IPS-NIHi7 (cell line): ENCODE measurements at regions not wholly inside any gene's neighbourhood (a gene's known extent, or its start where the extent isn't known, plus 50 kb on each side); places are given as distances from the start of the nearest gene placed in this dataset.
"Not testable (repeated sequence)": the region's sequence is repeated elsewhere in the genome, so short reads cannot be mapped to it uniquely, and the experiment has no call there.

ENCODE experiments used
- DNase-seq: peaks from one replicate; pipeline ENCODE4 v3.0.0; 2012; ENCODE audit warnings: mixed read lengths; ENCODE audit errors: extremely low spot score

GRCh38 chr14:28102001-28102400, 664.6 kb upstream of the FOXG1 start:
- DNase-seq = no peak

GRCh38 chr14:28102814-28103213, 663.8 kb upstream of the FOXG1 start:
- DNase-seq = no peak

DNA sequence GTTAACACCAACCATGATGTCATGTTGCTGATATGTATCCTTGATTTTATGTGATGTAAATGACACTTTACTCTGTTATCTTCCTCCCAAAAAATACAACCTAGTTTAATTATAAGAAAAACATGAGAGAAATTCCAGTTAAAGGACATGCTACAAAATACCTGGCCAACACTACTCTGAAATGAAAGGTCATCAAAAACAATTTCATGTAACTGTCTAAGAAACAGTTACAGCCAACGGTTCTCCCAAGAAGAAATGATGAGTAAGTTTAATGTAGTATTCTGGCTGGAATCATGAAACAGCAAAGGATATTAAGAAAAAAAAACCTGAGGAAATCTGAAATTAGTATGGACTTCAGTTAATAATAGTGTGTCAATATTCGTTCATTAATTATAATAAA, 653.3 kb upstream of the FOXG1 start:
- DNase-seq = no peak

- no peak for DNase-seq
These were observed 649.9 kb upstream of the FOXG1 start for GRCh38 chr14:28116716-28117115.

GRCh38 chr14:28119849-28120248, 646.7 kb upstream of the FOXG1 start:
- DNase-seq = no peak

DNA sequence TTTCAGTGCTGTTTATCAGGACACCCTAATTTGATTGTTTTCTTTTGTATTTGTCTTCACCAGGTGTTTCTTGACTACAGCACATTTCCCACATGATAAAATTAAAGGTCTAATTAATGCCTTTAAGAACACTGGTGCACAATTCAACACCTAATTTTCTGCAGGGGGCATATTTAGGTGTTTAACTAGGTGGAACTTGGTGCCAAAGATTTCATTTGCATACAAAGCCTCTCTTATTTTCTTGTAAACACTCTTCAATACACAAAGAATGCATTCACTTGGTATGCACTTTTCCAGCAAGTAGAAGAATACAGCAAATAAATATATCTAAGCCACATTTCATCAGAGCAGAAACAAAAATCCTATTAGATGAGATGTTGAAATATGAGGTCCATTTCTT, 646.2 kb upstream of the FOXG1 start:
- no peak for DNase-seq

DNA sequence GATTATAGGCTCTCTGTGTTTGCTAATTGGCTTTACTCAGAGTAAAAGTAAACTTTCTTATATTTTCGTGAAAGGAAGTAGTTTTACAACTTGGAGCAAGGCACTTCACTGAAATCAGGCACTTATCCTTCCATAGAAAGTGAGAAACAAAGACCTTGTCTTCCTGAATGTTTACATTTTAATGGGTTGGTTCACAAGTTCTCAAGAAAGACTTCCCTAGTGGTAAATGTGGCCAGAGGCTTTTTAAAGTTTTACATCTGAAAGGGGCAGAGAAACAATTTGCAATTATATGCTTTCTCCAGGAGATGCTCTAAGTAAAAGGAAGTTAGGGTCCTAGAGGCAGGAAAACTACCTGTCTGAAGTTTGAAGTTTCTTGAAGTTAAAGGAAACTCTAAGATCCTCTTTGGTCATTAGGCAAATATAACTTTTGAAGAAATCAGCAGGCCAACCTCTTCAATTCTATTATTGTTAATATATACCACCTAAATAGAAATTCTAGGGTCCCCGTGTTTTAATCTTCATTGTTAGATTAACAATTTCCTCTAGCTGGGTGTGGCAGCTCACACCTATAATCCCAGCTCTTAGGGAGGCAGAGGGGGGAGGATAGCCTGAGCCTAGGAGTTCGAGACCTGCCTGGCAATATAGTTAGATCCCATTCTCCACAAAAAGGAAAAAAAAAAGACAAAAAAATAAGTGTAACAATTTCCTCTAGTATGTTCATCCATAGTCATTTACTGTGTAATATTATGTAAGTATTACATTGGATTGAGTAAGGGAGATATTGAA, 644.9 kb upstream of the FOXG1 start:
- DNase-seq = no peak

DNA sequence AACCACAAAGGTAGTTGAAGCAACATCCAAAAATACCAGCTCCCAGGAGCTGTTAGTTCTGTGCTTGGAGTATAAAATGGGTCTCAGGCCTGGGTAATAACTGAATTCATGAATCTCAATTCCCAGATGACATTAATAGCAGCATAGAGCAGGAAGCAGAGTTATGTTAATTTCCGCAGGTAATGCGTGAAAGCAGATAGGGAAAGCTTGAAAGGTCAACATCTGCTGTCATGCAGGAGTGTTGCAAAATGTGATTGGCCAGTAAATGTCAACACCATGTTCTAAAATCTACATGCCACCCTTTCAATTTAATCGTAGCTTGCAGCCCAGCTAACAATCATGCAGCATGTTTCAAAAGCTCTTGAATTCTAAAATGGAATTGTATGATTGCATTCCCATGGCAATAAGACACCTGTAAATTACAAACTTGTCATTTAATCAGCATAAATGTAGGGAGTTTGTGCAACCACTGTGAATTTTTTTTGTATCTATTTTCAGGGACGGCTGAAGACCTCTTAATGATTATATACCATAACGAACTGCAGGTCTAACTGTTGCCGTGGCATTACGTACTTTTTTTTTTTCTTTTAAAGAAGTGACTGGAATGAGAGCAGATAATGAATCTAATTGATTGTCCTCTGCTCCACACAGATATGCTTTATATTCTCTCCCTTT, 635.8 kb upstream of the FOXG1 start:
- DNase-seq = no peak

DNA sequence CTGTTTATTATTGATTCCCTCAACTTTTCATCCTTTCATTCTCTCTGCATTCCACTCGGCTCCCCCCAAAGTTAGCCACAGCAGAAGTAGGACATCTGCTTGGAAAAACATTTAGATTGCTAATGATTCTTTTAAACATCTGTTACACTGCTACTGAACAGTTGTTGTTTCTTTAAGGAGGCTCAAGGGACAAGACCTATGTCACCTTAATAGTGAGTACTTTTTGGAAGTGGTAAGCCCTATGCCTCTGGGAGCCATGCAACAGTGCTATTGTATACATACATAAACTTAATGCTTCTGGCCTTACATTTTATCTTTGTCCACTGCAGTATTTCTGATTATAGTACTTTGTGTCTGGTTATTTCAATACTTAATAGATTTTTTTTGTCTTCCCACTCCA, 628.2 kb upstream of the FOXG1 start:
- no peak for DNase-seq

GRCh38 chr14:28141662-28142061, 624.9 kb upstream of the FOXG1 start:
- DNase-seq = no peak

- DNase-seq = no peak
These were observed 624.1 kb upstream of the FOXG1 start for GRCh38 chr14:28142400-28143015.

GRCh38 chr14:28143316-28143715, 623.3 kb upstream of the FOXG1 start:
- no peak for DNase-seq

DNA sequence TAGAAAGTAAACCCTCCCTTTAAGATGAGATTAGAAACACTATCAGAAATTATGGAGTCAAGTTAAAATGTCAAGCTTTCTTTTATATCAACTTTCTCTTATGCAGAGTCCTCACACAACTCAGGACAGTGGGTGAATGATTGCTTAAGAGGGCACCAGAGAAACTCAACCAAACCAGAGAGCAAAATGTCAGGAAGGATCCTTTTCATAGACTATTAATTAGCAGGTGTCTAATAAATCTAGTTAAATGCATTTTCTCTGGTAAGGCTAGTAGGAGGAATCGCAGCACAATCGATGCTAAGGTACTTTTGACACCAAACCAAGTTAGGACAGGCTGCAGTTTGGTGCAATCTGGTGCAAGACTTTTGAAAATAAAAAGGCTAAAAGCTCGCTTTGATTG, 614.7 kb upstream of the FOXG1 start:
- no peak for DNase-seq

GRCh38 chr14:28152453-28153044, 614.0 kb upstream of the FOXG1 start:
- DNase-seq = no peak

DNA sequence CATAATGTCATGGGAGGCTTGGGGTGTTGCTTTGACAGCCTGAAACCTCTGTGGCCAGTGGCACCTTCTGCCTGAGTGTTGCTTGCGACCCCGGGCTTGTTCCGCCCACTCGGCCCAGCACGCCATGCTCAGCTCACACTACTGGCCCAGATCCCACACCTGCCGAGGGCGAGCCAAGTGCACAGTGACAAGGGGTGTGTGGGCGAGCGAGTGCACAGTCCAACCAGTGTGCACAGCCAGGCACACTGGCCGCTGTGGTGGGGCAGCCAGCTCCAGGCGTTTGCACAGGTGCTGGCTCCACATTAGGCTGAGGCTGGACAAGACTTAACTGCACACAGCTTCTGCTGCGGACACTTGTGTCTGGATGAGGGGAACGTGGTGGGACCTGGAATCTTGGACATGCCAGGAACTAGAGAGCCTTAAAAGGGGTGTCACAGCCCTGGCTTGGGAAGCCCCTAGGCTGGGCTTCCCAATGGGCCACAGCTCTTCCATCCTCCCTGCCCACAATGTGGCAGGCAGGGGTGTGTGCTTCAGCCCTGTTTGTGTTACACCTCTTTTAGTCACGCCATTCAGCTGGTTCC, 609.2 kb upstream of the FOXG1 start:
- no peak for DNase-seq

DNA sequence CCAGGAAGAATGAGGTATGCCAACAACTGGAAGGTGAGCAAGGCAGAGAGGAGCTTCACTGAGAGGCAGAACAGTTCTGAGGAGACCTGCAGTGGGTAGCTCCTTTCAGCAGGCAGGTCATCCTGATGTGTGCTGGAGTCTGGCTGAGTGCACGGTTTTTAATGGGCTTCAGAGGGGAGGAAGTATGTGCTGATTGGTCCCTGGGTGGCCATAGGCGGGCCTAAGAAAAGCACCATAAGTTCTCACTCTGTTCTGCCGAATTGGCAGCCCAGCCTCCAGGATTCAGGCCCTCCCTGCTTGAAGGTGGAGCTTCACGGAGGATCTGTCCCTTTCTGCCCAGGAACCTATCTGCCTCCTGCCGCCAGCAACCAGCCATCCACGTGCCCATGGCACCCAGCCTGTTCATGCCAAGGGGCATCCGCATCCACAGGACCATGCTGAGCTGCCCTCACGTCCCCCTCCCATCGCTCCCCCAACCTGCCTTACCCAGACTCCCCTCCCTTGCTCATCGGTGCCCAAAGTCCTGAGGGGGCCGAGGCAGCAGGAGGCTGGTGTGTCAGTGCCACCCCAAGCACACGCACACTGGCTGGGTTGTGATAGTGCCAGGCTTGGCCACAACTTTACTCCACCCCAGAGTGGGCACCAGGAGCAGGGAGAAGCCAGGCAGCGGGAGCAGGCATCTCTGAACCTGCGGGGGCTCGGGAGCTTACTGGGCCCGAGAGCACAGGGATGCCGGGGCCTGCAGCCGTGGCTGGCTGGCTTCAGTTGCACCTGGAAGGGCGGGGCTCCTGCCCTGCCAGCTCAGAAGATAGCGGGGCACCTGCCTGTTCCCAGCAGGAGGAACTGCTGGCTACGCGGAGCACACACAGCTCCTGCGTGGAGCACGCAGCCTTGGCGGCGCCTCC, 608.4 kb upstream of the FOXG1 start:
- DNase-seq = no peak

- DNase-seq = no peak
These were observed 605.5 kb upstream of the FOXG1 start for GRCh38 chr14:28161040-28161439.

DNA sequence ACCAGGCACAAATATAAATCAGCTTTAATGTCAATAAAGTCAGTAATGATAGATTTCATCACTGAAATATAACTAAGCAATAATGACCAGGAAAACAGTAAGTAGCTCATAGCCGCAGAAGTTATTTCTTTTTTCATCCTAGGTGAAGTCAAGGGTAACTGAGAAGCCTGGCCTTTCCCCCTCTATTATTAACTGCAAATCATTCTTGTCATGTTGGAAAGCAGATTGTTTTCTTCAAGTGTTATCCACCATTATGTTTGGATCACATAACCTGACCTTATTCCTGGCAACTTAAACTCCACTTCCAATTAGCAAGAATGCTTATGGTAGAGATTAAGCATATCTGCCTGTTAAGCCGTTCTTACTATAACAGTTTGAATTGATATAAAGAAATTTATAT, 603.4 kb upstream of the FOXG1 start:
- no peak for DNase-seq

GRCh38 chr14:28163897-28164296, 602.7 kb upstream of the FOXG1 start:
- no peak for DNase-seq

DNA sequence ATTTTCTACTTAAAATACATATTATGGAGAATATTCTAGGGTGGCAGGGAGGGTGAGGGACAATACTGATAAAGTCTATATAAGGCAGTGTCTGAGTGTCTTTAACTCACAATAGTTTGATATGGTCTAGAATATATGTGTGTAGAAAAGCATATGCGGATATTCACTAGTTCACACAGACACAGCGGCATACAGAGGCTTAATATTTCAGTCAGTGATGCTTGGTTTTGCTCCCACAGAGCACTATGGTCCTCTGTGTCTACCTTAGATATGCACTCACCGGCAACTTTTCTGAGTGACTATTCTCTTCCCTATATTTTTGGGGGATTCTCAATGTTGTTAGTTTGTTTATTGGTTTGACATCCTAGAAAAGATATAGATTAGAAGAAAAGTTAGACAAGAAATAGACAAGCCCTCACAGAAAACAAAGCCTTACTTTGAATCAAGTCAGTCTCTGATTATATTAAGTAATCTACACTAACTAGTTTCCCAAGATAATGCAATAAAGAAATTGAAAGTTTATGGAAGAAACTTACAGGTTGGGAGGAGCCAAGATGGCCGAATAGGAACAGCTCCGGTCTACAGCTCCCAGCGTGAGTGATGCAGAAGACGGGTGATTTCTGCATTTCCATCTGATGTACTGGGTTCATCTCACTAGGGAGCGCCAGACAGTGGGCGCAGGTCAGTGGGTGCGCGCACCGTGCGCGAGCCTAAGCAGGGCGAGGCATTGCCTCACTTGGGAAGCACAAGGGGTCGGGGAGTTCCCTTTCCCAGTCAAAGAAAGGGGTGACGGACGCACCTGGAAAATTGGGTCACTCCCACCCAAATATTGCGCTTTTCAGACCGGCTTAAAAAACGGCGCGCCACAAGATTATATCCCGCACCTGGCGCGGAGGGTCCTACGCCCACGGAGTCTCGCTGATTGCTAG, 578.4 kb upstream of the FOXG1 start:
- DNase-seq = not testable (repeated sequence)
